GM10847 (cell line): ENCODE measurements at regions not wholly inside any gene's neighbourhood (a gene's known extent, or its start where the extent isn't known, plus 50 kb on each side); places are given as distances from the start of the nearest gene placed in this dataset.

Source experiments
- POLR2A ChIP-seq: IDR thresholded peaks from 2 replicates; pipeline ENCODE4 v1.6.1; 2011; ENCODE audit not compliant: insufficient read length; ENCODE audit errors: extremely low read depth

DNA sequence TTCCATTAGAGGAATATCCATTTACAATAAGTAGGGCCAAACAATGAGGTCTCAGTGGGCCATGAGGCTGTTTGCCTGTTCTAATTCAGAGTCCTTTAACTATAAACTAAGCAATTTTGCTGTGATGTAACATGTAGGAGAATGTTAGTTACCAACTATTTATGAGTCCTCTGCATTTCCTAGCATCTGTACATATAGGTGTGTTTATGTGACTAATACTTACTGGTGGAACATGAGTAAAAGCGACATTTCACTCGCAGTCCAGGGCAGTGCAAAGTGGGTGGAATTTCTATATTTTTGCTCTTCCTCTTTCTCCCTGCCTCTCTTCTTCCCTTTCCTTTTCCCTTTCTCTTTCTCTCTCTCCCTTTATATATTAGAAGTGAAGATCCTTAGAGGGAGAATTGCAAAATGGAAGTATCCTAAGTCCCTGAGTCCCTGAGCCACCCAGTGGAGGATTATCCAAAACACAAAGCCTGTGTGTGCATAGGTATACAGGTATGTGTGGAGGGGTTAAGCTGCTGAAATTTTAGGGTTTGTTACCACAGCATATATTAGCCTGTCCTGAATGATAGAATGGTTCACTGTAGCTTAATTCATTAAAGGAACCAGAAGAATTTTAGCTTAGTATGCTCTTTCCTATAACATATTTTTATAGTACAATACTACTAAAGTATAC is 487.0 kb upstream of the FANCL start:
- no peak for TF ChIP-seq POLR2A

DNA sequence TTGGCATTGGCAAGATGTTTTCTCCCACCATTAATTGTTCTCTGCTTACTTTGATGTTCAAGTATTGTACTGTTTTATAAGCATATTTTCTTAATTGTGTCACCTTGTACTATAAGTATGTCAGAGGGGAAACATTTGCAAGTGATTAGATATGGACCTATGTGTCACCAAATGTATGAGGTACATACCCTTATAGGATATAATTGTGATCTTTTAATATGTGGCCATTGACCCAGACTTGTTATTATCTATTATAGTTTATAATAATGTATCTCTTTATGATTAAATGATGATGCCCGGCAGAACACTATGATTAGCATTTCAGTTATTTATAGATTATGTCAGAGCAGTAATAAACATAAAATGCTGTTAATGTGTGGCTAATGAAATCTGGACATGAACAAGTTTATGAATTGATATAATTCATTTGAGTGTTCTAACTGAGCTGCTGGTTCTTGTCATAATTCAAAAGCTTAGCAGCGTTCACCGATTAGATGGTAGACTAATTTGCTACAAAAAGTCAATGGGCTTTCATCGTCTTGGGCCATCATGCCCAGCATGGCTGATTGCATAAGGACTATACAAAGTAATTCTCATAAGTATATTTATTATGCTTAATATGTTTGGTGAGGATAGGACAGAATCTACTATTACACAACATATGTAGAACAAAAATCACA is 480.9 kb upstream of the FANCL start:
- TF ChIP-seq POLR2A: no peak

DNA sequence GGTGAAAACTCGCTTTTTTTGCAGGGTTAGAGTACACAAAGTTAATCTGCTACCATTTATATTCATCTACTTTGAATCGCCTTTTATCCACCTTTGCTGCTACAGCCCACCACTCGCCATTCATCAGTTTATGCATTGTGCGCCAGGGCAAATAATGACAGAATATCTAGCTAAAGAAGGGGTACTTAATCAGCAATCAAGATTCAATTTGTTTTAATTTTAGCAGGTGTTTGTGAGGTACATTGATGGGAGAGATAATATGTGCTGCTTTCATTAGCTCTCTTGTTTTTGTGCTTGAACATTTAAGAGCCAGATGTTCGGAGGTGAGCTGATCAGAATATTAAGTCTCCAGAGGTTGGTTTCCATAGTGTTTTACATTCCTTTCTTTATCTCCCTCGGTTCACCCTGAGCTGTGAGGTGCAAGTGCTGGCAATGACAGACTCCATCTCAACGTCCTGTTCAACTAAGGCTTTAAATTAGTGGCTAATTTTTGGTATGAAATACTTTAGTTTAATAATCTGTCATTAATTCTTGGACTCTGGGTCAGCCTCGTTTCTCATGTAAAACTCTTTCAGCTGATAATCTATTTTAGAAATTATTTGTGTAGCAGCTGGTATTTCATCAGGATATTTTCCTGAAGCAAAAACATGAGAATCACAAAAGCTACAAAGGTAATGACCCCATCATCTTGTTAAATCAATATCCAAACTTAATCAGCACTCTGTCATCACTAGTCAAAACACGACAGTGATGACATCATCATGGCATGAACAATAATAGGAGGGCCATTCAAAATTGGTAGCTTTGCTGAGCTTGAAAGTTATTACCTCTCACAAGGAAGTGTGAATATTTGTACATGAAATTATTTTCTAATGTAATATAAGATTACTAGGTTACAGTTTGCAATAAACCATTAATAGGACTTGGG is 479.9 kb upstream of the FANCL start:
- no peak for TF ChIP-seq POLR2A

DNA sequence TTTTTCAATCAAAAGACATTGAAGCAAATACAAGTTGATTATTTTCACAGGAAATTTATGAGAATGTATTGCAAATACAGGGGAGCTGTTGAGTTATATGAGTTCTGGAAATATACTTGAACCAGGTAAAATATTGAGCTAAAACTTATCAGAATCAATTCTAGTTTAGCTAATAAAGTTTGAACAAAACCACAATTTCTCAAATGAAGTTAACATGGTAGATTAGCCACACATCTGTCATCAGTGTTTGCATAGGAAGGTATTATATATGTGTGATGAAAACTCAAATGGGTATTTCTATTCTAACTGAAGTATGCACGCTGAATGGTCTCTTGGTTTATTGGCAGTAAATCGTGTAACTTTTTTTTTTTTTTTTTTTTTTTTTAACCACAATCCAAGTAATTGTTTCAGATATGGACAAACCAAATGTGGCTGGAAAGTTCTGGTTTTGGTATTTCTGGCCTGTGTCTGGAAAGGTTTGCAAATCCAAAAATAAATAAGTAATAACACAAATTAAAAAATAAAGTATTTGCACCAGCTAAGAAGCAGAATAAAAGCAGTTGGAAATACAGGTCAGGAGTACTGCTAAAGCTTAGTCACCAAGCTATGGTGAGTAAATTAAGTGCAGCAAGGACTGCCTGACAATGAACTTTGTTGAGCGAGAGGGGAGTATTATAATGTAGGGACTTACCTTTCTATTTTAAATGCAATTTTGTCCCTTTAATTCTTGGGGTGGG is 479.1 kb upstream of the FANCL start:
- no peak for TF ChIP-seq POLR2A

DNA sequence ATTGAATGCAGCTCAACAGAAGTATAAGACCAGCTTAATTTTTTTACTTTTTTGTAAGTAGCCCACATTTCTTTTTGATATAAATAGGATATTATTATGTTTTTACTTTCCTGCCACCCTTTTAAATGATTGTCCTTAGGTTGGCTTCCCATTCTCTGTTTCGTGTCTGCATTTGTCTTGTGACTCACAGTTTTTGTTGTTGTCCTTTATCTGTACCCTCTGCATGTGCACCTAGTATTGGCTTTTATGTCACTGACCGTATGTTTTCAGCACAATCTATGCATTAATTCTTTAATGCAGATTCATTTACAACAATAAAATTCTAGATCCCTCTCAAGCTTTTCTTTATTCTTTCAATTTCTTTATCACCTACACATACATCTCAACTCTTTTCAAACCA is 474.2 kb upstream of the FANCL start:
- no peak for TF ChIP-seq POLR2A

DNA sequence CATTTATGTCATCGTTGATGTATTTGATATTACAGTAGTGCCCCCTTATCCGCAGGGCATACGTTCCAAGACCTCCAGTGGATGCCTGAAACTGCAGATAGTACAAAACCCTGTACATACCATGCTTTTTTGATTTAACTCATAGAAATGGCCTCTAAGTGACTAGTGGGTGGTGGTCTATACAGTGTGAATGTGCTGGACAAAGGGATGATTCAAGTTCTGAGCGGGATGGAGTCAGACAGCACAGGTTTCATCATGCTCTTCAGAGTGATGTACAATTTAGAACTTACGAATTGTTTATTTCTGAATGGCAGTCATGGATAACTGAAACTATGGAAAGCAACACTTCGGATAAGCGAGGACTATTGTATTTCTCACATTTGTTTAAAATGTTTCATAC is 473.1 kb upstream of the FANCL start:
- TF ChIP-seq POLR2A: no peak

DNA sequence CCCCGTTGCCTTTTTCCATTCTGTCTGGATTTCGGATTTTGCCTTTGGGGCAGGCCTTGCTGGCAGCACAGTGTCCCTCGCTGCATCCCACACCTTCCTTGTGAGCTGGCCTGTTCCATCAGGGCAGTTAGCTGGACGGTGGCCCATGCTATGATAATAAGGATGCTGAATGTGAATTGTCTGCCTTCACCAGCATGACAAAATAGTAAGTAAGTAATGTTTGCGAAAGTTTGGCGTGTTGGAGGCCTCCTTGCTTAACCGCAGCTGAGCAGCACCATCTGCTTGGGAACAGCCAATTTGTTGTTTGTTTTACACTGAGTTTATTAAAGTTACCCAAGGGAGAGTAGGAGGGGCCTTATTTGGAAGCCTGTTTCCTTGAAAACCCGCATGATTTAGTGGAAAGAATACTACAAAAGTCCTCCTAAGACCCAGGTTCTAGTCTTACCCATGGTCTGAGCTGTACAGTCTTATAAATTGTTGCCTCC is 469.7 kb upstream of the FANCL start:
- no peak for TF ChIP-seq POLR2A

DNA sequence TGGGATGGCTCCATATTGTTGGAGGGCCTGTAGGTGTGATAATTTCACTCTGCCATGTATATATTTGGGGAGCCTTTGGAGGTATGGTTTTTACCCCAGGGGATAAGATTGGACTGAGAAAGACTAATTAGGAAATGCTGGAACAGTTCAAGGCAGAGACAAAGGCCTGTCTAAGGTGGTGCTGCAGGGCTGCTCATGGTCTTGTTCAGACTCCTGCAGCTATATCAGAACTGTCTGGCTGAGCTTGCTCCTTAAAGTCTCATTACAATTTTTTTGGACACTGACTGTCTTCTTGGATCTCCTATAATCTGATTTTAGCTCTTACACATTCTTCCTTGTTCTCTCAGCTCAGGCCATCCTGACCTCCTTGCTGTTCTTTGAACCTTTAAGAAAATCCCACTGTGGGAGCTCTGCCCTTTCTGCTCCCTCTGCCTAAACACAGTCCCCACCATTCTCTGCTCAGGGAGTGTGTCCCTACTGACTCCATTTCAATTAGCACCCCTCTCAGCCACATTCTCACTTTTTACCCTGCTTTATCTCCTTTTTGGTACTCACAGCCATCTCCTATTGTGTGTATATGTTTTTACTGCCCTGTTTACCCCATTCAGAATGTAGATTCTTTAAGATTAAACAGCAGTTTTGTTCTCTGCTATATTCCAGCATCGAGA is 468.7 kb upstream of the FANCL start:
- TF ChIP-seq POLR2A: no peak

DNA sequence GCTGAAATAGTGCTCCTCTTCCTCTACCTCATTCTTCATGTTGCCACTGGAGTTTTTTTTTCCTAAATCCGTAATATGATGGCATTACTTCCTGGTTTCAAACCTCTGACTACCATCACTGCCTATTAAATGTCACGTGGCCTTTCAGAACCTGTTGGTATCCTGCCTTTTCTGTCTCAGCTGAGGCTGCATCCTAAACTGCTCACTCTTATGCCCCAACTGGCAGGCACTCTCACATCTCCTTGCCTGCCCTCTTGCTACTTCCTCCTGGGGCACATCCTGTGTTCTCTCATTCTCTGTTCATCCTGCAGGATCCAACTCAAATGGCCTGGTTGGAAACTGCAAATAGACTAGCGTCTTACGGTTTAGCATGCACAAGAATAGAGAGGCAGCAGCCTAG is 468.1 kb upstream of the FANCL start:
- TF ChIP-seq POLR2A: no peak

DNA sequence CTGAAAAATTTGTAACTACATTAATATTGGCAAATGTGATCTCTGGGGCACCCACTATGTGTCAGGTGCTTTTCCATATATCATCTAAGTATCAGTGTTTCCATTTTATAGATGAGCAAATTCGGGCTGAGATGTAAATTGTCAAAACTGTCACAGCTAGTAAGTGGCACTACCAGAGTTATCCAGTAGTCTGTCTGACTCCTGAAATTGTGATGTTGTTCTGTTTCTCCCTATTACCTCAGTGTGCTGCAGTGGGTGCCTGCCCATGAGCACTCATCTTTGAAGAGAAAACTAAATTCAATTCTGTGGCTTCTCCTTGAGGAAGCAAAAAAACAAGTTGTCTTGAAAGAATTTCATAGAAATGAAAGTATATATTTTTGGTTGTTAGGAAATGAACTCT is 467.4 kb upstream of the FANCL start:
- TF ChIP-seq POLR2A: no peak

DNA sequence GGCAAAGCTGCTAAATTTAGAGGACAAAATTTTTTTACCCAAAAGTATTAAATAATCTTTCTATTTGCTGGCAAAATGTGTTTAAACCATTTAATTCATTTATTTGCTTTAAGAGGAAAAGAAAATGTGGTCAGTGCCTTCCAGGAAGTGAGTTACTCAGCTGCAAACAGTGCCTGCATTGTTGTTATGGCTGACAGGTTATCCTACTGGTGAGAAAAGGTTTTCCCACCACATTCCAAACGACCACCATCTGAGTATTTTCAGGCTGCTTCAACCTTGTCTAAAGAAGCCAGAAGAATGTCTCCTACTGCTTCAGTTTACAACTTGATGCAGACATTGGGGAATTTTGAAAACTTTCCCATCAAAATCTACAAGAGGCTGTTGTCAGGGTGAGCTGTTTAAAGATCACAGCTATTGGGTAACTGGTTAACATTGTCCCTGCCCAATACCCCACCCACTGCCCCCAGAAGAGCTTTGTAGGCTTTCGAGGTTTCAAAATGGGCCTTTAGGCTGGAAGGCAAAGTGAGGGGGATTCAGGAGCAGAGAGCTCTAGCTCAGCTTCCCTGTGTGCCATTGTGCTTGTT is 461.3 kb upstream of the FANCL start:
- no peak for TF ChIP-seq POLR2A

DNA sequence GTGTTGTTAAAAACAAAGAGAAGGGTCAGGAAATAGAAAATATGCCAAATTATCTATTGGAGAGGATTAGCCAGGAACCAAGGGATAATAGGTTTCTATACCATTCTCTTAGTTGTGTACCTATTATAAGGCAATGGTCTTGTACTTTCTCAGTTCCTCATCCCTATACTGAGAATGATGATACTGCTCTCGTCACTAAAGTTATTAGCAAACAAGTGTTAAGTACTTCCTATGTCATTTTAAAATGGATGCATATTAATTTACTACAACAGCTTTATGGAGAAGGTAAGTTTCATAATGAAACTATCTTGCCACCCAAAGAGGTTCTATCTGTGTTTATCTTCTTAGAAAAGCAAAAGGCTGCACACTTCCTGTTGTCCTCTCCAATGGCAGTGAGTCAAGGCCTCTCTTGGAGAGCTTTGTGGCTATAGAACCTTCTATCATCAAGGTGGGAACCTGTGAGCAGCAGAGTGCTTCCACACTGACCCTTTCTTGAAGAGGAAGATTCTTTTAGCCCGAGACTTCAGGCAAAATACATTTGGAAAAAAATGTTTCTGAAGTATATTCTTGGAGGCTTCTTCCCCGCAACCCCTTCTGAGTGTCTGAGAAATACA is 460.7 kb upstream of the FANCL start:
- TF ChIP-seq POLR2A: no peak

DNA sequence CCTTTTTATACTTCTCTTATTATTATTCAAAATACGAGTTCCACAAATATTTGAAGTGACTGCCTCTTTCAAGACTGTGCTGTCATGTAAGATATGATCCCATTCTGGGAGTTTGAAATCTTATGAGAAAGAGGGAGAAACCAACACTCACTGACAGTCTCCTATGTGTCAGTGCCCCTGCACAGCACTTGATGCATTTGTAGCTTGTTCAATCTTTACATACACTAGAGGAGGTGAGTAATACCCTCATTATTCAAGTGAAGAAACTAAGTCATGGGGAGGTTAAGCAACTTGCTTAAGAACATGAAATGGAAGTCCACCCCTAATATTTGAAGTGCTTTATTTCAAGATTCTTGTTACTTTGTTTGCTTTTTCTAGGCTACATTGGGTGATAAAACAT is 459.5 kb upstream of the FANCL start:
- no peak for TF ChIP-seq POLR2A

DNA sequence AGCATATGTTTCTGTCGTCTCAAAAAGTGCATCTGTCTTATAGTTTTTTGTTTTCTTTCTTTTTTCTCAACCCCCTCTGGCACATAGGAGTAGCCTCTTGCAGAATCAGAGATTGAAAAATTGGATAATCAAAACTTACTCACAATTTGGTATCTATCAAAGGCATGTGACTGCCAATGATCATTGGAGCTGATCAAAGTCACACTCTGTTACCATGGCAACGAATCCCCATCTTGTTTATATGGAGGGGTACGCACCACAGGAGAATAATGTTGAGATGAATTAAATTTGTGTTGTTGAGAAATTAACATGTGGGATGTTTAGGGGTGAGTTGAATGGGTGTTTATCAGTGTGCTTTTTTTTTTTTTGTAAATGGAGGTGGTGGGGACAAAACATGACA is 458.3 kb upstream of the FANCL start:
- no peak for TF ChIP-seq POLR2A

DNA sequence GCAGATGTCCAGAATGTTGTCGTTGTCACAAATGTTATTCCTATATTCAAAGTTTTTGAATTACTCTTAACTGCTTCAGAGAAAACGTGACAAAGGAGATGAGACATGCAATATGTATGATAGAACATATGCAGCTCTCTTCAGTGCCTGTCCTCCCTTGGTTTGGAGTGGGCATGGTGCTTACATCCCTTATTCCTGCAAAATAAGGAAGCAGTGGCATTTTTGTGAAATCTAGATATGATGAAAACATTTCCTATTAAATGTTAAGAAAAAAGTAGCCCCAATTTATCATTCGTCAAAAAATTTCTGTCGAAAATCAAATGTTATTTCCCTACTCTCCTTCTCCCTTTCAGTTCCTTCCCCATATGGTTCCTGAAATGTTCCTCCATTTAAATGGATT is 457.5 kb upstream of the FANCL start:
- no peak for TF ChIP-seq POLR2A
